ENCODE measurements at regions not wholly inside any gene's neighbourhood (a gene's known extent, or its start where the extent isn't known, plus 50 kb on each side); places are given as distances from the start of the nearest gene placed in this dataset.
A peak's percentile ranks its signal among the peaks of the same experiment; 100 is the strongest.

DNA sequence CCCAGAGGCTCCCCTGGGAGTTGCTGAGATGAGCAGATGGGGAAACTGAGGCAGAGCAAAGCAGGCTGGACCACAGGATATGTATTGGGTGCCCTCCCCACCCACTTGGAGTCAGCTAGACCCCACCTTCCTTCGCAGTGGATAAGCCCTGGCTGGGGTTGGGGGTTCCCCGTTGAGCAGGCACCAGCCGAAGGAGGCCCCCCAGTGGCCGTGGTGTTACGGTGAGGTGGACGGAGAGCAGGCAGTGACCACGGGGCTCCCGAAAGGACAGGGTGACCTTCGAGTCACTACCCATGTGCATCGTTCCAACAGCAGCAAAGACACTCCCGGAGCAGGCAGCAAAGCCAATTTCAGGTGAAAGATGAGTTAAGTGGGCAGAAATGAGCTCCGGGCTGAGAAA, 62.4 kb upstream of the ADGRE5 start:
- no peak for ATAC-seq
- no peak overlapping the region for H3K27ac ChIP-seq
- no peaks in the 10 kb centered on the region for H3K27me3 ChIP-seq
- no peaks in the 10 kb centered on the region for H3K36me3 ChIP-seq
- H3K4me3 ChIP-seq: no peak overlapping the region
- WGBS, 2 donors (ENCODE audit: low coverage in 1 of 2): 49% methylated on average over 3 of the region's 12 CpGs; no CpG with 5 or more reads in 1 of the 2 donors
- TF ChIP-seq, protein P1, sequence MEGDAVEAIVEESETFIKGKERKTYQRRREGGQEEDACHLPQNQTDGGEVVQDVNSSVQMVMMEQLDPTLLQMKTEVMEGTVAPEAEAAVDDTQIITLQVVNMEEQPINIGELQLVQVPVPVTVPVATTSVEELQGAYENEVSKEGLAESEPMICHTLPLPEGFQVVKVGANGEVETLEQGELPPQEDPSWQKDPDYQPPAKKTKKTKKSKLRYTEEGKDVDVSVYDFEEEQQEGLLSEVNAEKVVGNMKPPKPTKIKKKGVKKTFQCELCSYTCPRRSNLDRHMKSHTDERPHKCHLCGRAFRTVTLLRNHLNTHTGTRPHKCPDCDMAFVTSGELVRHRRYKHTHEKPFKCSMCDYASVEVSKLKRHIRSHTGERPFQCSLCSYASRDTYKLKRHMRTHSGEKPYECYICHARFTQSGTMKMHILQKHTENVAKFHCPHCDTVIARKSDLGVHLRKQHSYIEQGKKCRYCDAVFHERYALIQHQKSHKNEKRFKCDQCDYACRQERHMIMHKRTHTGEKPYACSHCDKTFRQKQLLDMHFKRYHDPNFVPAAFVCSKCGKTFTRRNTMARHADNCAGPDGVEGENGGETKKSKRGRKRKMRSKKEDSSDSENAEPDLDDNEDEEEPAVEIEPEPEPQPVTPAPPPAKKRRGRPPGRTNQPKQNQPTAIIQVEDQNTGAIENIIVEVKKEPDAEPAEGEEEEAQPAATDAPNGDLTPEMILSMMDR (IDR thresholded peaks at IDR 0.05): peak in 1 of 4 experiments; percentile 23
- TF ChIP-seq POLR2A (IDR thresholded peaks at IDR 0.05): no peak
- H3K9me3 ChIP-seq: peaks cover 0 to 14% (median 0%) of the 10 kb centered on the region in 3 donors
- H3K4me1 ChIP-seq: no peaks in the 10 kb centered on the region

GRCh38 chr19:14317157-14317556, 64.1 kb upstream of the ADGRE5 start:
- H3K27me3 ChIP-seq: no peaks in the 10 kb centered on the region
- TF ChIP-seq POLR2A (IDR thresholded peaks at IDR 0.05) (no peak), POLR2AphosphoS5 (IDR thresholded peaks at IDR 0.05) (no peak), EP300 (IDR thresholded peaks at IDR 0.05) (no peak)
- TF ChIP-seq, protein P1 (IDR thresholded peaks at IDR 0.05): no peak
- 65 to 81% methylated on average over 9 to 21 of the region's 21 CpGs for WGBS, 2 donors (ENCODE audit: low coverage in 1 of 2)
- no peak overlapping the region for H3K4me3 ChIP-seq
- H3K36me3 ChIP-seq: no peaks in the 10 kb centered on the region
- no peak for ATAC-seq
- H3K4me1 ChIP-seq: no peaks in the 10 kb centered on the region
- no peak overlapping the region for H3K27ac ChIP-seq
- H3K9me3 ChIP-seq: peaks cover 0 to 14% (median 0%) of the 10 kb centered on the region in 3 donors

GRCh38 chr19:14315433-14315832, 65.8 kb upstream of the ADGRE5 start:
- TF ChIP-seq, protein P1 (IDR thresholded peaks at IDR 0.05): no peak
- TF ChIP-seq POLR2A (IDR thresholded peaks at IDR 0.05): no peak
- 88 to 100% methylated on average over 2 of the region's 10 CpGs for WGBS, 2 donors (ENCODE audit: low coverage in 1 of 2)
- no peak for ATAC-seq

DNA sequence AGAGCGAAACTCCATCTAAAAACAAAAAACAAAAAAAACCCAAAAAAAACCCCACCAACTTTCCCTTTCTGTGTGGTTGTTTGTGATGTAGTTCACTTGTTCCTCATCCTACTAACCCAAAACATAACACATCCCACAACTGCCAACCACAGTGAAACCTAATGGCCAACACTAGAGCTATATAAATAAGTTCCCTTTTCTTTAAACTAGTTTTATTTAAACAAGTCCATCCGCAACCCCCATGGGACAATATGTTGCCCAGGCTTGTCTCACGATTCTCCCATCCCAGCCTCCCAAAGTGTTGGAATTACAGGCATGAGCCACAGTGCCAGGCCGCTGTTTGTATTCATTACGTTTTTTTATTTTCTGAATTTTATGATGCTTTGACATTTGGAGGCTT, 71.2 kb upstream of the ADGRE5 start:
- Histone ChIP-seq H3K9me3 (no peaks in the 10 kb centered on the region), H3K4me1 (no peaks in the 10 kb centered on the region), H3K27ac (no peak overlapping the region), H3K4me3 (no peak overlapping the region), H3K36me3 (no peaks in the 10 kb centered on the region), H3K27me3 (no peaks in the 10 kb centered on the region)
- TF ChIP-seq POLR2AphosphoS5 (IDR thresholded peaks at IDR 0.05) (no peak), POLR2A (IDR thresholded peaks at IDR 0.05) (no peak), EP300 (IDR thresholded peaks at IDR 0.05) (no peak)
- TF ChIP-seq, protein P1 (IDR thresholded peaks at IDR 0.05): no peak
- 80 to 84% methylated on average over 5 of the region's 5 CpGs for WGBS, 2 donors (ENCODE audit: low coverage in 1 of 2)
- ATAC-seq: no peak

More at GRCh38 chr19:14315433-14315832, 65.8 kb upstream of the ADGRE5 start:
- H3K27ac ChIP-seq: no peak overlapping the region
- no peak overlapping the region for H3K4me3 ChIP-seq
- no peaks in the 10 kb centered on the region for H3K36me3 ChIP-seq
- peaks cover 0 to 9% (median 0%) of the 10 kb centered on the region in 3 donors for H3K9me3 ChIP-seq
- H3K27me3 ChIP-seq: no peaks in the 10 kb centered on the region
- no peaks in the 10 kb centered on the region for H3K4me1 ChIP-seq

GRCh38 chr19:14305706-14306105, 75.5 kb upstream of the ADGRE5 start:
- Histone ChIP-seq H3K27ac (no peak overlapping the region), H3K36me3 (no peaks in the 10 kb centered on the region), H3K4me1 (no peaks in the 10 kb centered on the region), H3K4me3 (no peak overlapping the region), H3K9me3 (no peaks in the 10 kb centered on the region), H3K27me3 (peaks cover 14% of the 10 kb centered on the region)
- TF ChIP-seq POLR2AphosphoS5 (IDR thresholded peaks at IDR 0.05) (no peak), EP300 (IDR thresholded peaks at IDR 0.05) (no peak), POLR2A (IDR thresholded peaks at IDR 0.05) (no peak)
- TF ChIP-seq, protein P1 (IDR thresholded peaks at IDR 0.05): no peak
- 76 to 80% methylated on average over 3 to 5 of the region's 6 CpGs for WGBS, 2 donors (ENCODE audit: low coverage in 1 of 2)
- ATAC-seq: no peak

Measured in gastroesophageal sphincter (tissue), 4 donors.